GM21381 (cell line): ENCODE measurements at regions not wholly inside any gene's neighbourhood (a gene's known extent, or its start where the extent isn't known, plus 50 kb on each side); places are given as distances from the start of the nearest gene placed in this dataset.
"Not testable (repeated sequence)": the region's sequence is repeated elsewhere in the genome, so short reads cannot be mapped to it uniquely, and the experiment has no call there.

ENCODE experiments used
- ATAC-seq: cut with Tn5 transposase; IDR thresholded peaks from one replicate; pipeline ENCODE4 v1.9.1; 2021; ENCODE audit warnings: mild to moderate bottlenecking, moderate library complexity; ENCODE audit not compliant: unreplicated experiment

- ATAC-seq: no peak
These were observed 483.4 kb downstream of the SIPA1L2 start for GRCh38 chr1:232146514-232146913.

DNA sequence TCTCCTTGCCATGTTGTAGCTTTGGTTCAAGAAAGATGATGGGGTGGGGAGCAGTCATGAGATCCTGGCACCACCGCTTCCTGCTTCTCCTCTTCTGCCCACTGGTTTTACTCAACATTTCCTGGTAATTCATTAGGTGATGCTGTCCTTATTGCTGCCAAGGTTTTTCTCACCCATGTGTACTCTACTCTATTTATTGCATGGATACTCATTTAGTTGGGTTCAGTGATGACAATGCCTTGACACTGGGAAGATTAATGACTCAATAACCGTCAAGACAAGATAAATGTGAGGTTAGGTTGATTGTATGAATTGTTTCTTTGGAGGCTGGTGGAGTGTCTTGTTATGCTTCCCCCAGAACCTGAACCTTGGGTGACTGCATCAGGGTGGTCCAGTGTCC is 484.2 kb downstream of the SIPA1L2 start:
- no peak for ATAC-seq

DNA sequence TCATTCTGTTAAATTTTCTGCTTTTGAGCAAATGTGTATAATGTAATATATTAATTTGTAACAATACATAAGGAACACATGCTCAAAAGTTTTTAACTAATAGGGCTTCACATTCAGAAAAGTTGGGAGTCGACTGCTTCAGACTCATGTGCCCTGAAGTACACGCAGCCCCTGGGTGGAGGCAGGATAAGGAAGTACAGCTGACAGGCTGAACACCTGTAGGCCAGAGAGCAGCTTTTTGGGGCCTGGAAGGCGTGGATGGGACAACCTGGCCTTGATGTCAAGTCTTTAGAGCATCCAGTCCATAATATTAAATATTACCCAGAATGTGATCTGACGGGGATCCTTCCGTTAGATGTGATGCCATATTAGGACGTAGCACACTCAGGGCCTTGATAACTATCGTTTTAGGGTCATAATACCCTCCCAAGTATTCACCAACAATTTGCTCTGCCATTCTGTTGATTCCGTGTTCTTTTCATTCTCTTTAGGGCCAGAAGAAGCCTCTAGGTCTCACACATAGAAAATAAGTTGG is 485.2 kb downstream of the SIPA1L2 start:
- no peak for ATAC-seq

DNA sequence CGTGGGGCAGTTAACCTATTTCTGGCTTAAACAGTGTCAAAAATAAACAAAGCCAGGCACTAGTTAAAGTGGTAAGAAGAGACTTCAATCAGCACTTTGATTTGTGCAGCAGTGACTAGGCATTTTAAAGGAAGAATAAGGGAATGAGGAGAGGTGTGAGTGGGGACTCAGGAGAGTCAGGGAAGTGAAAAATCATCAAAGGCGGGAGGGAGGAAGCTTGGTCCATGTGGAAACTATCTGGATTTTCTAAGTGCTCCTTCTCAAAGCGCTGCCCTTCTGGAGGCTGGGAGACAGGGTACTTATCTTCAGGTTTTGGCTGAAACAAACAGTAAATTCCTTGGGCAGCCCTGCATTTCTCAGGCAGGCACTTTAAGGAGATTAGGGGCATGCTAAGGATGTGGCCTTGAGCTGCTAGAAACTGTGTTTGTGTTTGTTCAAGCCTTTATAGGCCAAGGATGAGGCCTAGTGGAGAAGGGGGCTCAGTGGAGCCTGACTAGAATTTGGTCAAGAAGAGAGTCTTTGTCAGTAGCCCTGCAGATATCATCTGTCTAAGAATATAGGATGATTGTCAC is 486.5 kb downstream of the SIPA1L2 start:
- no peak for ATAC-seq

DNA sequence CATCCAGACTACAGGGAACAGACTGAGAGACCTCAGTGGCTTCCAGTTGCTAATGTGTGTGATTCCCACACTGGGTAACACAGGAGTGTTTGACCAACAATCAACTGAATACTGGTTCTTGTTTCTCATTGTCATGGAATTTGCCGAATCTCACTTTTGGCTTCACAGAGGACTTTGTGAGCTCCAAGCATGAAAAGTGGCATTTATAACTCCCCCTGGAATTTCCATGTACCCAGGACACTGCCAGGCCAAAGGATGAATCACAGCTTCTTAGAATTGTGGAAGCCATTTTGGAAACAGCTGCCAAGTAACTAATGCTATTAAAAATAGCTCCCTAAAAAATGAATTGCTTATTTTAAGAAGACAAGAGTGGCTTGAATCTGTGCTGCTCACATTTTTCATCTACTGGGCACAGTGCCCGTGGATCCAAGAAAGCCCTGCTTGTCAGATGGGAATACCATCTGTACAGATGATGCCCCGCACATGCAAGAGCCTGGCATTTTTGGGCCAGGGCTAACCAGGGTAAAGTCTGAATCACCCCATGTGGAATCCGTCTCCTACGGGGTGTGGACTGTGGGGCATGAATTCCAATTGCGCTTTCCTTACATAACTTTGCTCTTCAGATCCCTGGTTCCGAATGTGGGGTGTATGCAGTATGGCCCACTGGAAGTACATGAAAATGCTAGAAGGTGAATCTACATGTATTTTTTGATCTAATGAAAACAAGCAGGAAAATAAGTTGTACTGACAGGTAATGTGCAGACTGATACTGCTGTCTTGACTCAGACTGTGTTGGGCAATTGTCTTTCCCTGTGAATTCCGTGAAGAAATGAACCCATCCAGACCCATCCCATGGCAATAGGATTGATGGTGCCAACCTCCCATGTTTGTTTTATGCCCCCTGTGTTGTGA is 487.3 kb downstream of the SIPA1L2 start:
- ATAC-seq: no peak

- not testable (repeated sequence) for ATAC-seq
These were observed 488.8 kb downstream of the SIPA1L2 start for GRCh38 chr1:232141167-232141448.

DNA sequence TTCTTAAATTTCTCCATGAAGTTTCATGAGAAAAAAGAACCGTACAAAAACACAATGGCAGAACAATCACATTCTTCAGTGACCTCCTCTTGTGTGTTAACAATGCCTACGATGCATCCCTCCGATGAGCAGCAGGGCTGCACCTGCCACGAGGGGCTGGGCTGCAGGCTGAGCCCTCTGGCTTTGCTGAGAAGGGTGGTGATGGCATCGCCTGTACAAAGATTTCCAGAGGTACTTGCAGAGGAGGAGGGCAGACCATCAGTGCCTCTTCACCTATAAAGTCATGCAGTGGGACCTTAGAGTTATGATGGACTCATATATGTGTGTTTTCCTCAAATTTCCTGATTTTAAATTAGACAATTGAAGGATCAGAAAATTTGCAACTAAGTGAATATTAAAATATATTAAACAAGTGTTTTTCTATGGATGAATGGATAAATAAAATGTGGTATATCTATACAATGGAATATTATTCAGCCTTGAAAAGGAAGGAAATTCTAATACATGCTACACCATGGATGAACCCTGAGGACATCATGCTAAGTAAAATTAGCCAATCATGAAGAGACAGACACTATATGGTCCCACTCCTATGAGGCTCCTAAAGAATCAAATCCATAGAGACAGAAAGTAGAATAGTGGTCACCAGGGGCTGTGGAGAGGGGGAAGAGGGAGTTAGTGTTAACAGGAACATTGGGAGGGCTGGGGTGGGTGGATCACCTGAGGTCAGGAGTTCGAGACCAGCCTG is 489.3 kb downstream of the SIPA1L2 start:
- ATAC-seq: no peak

GRCh38 chr1:232139444-232139843 is 490.5 kb downstream of the SIPA1L2 start:
- ATAC-seq: no peak

- no peak for ATAC-seq
These were observed 491.9 kb downstream of the SIPA1L2 start for GRCh38 chr1:232138044-232138443.

DNA sequence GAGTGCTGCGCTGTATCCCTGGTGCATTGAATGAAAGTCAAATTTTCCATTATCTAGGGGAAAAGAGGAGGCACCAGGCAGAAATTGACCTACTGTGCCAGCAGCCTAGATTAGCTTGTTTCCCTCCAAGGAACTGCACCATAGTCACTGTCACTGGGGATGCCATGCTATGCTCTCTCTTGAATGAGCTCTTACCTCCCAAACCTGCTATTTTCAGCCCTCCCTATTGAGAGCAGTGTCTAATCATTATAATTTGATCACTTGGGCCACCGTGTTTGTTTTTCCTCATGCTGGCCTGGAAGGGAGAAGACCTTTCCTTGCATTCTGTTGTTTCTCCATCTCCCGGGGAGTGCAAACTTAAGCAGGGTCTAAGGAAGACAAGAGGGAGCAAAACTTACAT is 492.9 kb downstream of the SIPA1L2 start:
- no peak for ATAC-seq

DNA sequence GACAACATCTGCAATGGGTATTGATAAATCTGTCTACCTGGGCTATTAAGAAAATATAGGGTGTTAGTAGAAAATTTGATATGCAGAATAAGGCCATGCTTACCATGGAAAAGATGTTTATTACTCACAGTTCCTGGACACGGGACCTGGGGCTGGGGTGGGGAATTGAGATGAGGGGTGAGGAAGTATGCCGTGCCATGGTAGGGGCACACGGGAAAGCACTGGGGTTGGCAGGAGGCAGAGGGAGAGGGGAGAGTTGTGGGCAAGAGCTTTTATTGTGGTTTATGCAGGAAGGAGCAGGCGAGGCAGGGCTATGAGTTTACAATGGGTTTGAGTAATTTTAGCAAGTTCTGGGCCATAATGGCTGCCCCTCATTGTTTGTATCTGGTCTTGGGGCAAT is 493.8 kb downstream of the SIPA1L2 start:
- ATAC-seq: no peak

GRCh38 chr1:232134365-232134764 is 495.6 kb downstream of the SIPA1L2 start:
- no peak for ATAC-seq

DNA sequence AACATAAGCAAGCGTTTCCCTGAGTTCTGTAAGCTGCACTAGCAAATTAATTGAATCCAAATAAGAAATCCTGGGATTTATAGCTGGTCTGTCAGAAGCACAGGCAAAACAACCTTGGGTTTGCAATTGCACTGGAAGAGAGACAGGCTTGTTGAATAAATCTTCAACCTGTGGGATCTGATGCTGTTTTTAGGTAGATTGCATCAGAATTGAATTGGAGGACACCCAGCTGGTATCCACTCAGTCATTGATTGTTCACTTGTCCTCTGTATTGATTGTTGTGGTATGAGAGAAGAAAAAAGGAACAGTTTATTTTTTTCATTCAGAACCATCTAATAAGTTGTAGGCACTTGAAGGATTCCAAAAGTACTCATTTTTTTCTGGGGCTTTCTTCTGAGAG is 497.4 kb downstream of the SIPA1L2 start:
- no peak for ATAC-seq

GRCh38 chr1:232131715-232132391 is 498.1 kb downstream of the SIPA1L2 start:
- no peak for ATAC-seq

GRCh38 chr1:232130815-232131480 is 499.0 kb downstream of the SIPA1L2 start:
- ATAC-seq: no peak

DNA sequence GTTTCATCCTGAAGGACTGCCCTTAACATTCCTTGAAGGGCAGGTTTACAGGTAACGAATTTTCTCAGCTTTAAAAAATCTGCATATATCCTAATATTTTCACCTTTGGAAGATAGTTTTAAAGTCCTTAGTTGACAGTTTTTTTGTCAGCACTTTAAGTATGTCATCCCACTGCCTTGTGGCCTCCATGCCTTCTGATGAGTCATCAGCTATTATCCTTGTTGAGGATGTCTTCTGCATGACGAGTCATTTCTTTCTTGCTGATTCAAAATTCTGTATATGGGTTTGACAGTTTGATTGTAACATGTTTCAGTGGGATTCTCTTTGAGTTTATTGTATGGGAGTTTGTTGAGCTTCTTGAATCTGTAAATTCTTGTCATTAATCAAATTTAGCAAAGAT is 500.6 kb downstream of the DISC1 start:
- ATAC-seq: no peak

- no peak for ATAC-seq
These were observed 497.4 kb downstream of the DISC1 start for GRCh38 chr1:232123775-232124659.

GRCh38 chr1:232117903-232118302 is 491.3 kb downstream of the DISC1 start:
- ATAC-seq: not testable (repeated sequence)

GRCh38 chr1:232114985-232115384 is 488.4 kb downstream of the DISC1 start:
- ATAC-seq: no peak

DNA sequence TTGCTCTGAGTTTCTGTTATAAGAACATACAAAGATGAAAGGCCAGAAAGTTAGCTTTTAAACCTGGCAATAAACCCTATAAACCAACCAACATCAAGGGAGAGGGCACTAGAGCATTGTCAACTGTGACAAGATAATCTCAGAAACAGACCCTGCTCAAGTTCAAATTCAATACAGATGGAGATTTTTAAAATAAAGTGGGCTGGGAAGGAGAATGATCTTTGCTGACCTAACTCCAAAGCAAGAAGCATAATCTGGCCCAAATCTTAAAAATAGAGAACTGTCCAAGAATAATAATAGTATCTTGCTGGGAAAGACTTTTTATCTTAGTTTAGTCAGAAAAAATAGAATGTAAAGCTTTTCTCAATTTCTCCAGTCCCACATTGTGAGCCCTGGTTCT is 485.5 kb downstream of the DISC1 start:
- ATAC-seq: no peak
